ENCODE measurements at regions not wholly inside any gene's neighbourhood (a gene's known extent, or its start where the extent isn't known, plus 50 kb on each side); places are given as distances from the start of the nearest gene placed in this dataset.

- TF ChIP-seq CTCF (conservative IDR thresholded peaks at IDR 0.05; ENCODE audit: low read depth, low read length) (no peak), CEBPB (IDR thresholded peaks at IDR 0.05; ENCODE audit: low read depth, low read length) (no peak), MAFK (IDR thresholded peaks at IDR 0.05; ENCODE audit: low read depth, low read length) (no peak), RCOR1 (IDR thresholded peaks at IDR 0.05; ENCODE audit: insufficient replicate concordance, low read length) (no peak), RAD21 (IDR thresholded peaks at IDR 0.05; ENCODE audit: low read length) (no peak), MXI1 (IDR thresholded peaks at IDR 0.05; ENCODE audit: borderline replicate concordance, low read depth, low read length) (no peak), CHD1 (IDR thresholded peaks at IDR 0.05; ENCODE audit: low read depth, low read length) (no peak), NFE2L2 (IDR thresholded peaks at IDR 0.05; ENCODE audit: low read depth, low read length) (no peak), POLR2A (IDR thresholded peaks at IDR 0.05; ENCODE audit: low read depth, low read length) (no peak), USF2 (IDR thresholded peaks at IDR 0.05; ENCODE audit: low read depth, low read length) (no peak), FOS (IDR thresholded peaks at IDR 0.05; ENCODE audit: low read depth, low read length) (no peak), RFX5 (IDR thresholded peaks at IDR 0.05; ENCODE audit: low read depth, low read length) (no peak), MAZ (IDR thresholded peaks at IDR 0.05; ENCODE audit: borderline replicate concordance, low read depth, low read length) (no peak), ELK1 (IDR thresholded peaks at IDR 0.05; ENCODE audit: borderline replicate concordance, low read depth, low read length) (no peak)
These were observed 105.8 kb upstream of the PPP1R26 start for GRCh38 chr9:135373820-135374219.

Data from IMR-90 (cell line).